GM19372 (cell line): ENCODE measurements at regions not wholly inside any gene's neighbourhood (a gene's known extent, or its start where the extent isn't known, plus 50 kb on each side); places are given as distances from the start of the nearest gene placed in this dataset.
"Not testable (repeated sequence)": the region's sequence is repeated elsewhere in the genome, so short reads cannot be mapped to it uniquely, and the experiment has no call there.

Experiments used
- ATAC-seq: cut with Tn5 transposase; IDR thresholded peaks from one replicate; pipeline ENCODE4 v1.9.1; 2021; ENCODE audit warnings: mild to moderate bottlenecking, low read depth, moderate library complexity; ENCODE audit not compliant: unreplicated experiment

GRCh38 chr12:131328861-131329845, 375.4 kb downstream of the ADGRD1 start:
- not testable (repeated sequence) for ATAC-seq

DNA sequence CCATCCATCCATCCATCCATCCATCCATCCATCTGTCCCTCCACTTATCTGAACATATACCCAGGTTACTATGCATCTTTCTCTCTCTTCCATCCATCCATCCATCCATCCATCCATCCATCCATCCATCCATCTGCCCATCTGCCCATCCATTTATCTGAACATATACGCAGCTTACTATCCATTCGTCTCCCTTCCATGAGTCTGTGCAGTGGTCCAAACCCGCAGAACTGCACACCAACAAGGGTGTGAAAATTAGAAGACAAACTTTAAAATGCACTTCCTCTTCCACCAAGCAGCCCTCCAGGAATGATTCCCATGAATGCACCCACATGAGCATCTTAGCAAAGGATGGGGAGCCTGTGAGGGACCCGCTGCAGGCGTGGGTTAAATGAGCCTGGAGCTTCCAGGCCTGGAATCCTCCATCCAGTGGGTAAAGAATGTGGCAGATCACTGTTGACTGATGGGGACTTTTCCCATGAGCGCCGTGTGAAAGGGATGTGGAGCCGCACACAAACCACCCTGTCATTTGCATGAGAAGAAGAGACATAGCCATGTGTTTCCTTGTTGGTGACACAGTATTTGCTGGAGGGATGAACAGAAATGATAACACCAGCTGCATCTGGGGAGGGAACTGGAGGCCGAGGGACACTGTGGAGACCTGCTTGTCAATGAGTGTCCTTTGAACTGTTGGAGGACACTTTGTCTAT, 376.6 kb downstream of the ADGRD1 start:
- no peak for ATAC-seq

GRCh38 chr12:131331148-131331750, 377.5 kb downstream of the ADGRD1 start:
- no peak for ATAC-seq

DNA sequence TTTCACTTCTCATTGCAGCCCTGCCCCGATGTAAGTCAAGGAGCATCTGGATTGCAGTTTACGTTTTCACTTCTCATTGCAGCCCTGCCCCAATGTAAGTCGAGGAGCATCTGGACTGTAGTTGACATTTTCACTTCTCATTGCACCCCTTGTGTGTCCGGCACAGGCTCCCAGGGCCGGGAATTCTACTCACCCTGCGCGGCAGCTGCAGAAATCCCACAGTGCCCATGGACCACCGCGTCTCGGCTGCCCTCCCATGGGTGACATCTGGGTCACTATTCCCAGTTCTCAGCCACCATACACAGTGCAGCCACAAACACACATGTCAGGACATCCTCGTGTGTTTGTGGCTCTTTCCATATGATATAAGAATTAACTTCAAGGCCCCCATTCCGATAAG, 378.5 kb downstream of the ADGRD1 start:
- ATAC-seq: no peak

DNA sequence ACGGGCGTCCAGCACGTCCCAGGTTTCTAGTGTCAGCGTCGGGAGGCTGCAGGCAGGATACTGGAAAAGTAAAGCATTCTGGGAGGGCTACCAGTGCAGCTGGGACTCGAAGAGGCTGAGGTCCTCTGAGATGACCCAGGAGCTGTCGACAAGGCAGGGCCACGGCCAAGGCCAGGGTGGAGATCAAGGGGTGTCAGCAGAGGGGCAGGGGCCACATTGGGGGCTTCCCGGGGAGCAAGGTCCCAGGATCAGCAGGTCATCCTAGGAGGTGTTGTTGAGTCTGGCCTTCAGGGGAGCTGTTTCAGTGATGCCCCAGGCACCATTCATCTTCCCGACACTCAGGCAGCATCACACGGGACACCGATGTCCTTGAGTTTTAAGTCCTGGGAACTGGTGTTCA, 377.8 kb upstream of the SFSWAP start:
- no peak for ATAC-seq

DNA sequence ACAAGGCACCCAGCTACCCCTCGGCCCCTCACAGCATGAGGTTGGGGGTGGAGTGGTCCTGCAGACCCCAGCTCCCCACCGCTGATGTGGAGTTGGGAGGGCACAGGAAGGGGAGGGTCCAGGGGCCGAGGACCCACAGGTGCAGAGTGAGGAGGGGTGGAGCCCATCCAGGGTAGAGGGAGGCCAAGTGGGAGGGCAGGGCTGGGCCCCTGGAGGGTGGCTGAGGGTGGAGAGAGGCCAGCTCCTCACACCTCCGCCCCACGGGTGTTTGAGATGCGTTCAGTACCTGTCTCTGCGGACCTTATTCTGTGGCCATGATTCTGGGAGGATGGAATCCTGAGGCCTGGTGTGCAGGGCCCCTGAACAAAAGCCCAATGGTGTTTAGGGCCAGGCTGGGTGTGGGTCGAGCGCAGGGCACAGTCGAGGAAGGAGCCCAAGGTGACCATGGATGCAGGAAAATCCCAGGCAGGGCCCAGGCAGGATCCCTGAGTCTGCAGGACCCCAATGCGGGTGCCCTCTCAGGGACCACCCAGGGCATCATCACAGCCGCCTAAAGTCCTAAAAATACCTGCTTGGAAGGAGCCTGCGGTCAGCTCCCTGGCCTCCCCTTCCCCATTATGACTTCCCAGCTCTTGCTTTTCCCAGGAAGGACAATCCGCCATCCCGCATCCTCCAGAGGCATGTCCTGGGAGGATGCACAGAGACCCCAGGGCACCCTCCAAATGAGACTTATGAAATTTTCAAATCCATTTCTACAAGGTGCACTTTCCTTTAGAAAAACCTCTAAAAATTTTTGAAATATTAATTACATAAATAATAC, 377.1 kb upstream of the SFSWAP start:
- no peak for ATAC-seq

DNA sequence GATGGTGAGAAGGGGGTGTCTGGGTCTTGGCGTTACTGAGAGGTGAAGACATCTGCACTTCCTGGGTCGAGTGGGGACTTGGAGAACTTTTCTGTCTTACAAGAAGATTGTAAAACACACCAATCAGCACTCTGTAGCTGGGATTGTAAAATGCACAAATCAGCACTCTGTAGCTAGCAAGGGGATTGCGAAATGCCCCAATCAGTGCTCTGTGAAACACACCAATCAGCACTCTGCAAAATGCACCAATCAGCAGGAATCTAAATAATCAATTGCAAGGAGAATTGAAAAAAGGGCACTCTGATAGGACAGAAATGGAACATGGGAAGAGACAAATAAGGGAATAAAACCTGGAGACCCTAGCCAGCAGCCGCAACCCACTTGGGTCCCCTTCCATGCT, 376.1 kb upstream of the SFSWAP start:
- ATAC-seq: no peak

DNA sequence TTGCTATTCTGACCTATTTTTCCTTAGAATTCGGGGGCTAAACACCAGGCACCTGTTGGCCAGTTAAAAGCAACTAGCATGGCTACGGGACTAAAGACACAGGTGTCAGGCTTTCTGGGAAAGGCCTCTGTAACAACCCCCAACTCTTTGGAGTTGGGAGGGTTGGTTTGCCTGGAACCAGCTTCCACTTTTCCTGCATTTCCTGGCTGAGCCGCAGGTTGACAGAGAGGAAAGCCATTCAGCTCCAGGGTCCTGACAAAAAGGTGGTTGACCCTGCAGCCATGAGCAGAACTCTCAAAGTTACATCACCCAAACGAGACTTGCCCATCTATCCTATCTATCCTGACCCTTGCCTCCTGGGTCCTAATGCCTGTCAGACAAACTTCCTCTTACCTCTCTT, 375.4 kb upstream of the SFSWAP start:
- no peak for ATAC-seq

DNA sequence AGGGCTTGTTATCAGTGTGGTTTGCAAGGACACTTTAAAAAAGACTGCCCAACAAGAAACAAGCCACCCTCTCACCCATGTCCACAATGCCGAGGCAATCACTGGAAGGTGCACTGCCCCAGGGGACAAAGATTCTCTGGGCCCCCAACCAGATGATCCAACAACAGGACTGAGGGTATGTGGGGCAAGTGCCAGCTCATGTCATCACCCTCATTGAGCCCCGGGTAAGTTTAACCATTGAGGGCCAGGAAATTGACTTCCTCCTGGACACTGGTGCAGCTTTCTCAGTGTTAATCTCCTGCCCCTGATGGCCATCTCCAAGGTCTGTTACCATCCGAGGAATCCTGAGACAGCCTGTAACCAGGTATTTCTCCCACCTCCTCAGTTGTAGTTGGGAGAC, 373.0 kb upstream of the SFSWAP start:
- ATAC-seq: not testable (repeated sequence)

GRCh38 chr12:131340616-131341210, 370.2 kb upstream of the SFSWAP start:
- no peak for ATAC-seq

DNA sequence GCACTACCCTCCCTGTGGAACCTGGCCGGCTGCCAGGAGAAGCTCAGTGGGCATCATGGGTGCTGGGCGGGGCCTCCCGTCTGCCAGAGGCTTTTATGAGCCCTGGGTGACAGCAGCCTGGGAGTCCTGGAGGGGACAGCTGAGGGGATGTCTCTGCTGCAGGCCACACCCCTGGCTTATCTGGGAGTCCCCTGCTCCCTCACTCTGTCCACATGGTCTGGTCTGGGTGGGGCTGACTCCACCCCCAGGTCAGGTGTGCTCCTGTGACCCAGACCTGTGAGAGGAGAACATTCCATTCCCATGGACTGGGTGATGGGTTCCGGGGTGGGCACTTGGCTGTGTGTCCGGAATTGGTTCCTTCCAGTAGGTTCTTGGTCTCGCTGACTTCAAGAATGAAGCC, 369.3 kb upstream of the SFSWAP start:
- ATAC-seq: not testable (repeated sequence)

DNA sequence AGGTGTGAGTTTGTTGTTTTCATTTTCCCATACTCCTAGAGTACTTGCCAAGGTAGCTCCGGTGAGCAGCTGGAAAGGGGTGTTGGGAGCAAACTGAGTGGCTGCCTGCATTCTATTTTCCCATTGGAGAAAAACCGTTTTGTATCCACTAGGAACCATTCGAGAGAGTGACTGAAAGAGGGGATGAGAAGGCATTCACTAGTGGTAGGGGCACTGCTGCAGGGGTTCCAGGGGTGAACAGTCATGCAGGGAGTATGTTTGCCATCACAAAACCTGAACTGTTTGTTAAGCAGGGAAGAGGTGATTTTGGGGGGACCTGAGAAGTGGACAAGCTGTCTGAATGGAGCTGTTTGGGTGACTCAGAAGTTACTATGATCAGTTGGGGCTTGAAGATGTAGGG, 367.5 kb upstream of the SFSWAP start:
- not testable (repeated sequence) for ATAC-seq

GRCh38 chr12:131344715-131345520, 366.0 kb upstream of the SFSWAP start:
- ATAC-seq: not testable (repeated sequence)

DNA sequence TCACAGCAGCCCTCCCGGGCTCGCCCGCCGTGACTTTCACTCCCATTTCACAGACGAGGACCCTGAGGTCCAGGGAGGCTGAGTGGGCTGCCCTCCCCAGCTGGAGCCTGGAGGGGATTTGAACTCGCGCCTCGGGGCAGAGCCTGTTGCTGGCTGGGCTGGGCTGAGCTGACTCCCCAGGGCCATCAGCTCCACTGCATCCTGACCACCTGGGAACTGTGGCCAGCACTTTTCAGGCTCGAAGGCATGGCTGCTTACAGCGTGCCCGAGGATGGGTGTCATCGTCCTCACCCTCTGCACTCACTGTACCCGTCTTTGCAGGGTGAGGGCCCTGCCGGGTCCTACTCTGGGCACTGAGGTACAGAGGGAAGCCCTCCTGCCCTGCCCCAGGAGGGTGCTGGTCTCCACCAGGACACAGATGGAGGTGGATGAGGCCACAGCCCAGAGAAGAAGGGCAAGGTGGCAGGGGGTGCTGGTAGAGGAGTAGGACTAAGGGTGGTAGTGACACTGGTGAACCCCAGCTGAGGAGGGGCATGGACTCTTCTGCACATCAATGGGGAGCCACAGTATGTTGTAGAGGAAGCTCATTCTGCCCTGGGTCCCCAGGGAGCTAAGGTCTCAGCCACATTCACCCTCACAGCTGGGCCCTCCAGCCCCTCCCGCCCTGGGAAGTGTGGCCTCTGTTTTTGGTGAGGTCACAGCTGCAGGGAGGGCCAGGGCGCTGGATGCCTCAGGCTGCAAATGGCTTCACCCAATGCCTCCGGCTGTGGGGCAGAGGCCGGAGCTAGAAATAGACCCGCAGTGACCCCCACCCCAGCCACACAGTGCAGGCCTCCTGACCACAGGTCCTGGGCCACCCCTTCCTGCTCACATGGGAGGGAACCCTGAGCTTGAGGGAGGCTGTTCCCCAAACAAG, 365.1 kb upstream of the SFSWAP start:
- ATAC-seq: no peak

DNA sequence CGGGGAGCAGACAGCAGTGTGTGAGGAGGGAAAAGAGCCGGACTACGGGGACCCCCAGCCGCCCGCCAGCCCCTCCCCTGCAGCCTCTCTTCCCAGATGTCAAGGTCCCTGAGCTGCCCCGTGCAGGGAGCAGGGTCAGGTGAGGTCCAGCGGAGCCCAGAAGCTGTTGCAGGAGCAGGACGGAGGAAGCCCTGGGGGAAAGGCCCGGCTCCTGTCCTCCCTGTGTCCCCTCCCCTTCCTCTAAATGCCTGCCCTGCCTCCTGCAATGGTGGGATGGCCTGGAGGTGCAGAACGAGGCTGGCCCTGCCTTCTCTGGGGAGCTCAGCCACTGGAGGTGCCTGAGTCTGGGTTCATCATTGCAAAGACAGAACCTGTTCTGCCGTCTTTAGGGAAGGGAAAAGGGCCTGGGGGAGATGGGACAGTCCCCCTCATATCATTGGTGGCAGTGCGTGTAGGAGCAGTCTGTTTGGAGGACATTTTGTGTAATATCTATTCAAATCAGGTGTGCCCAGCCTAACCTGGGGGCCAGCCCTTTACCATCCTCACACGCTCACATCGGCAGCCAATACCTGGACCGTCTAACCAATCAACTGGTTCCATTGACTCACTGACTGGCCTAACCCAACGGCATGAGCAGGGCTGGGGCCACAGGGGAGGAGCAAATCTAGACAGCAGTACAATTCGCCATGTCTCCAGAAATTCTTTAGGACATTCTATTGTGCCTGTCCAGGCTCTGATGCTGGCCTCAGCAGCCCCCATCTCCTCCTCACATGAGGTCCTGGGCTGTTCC, 364.1 kb upstream of the SFSWAP start:
- no peak for ATAC-seq

- ATAC-seq: no peak
These were observed 363.6 kb upstream of the SFSWAP start for GRCh38 chr12:131347345-131347714.

GRCh38 chr12:131347732-131348131, 363.2 kb upstream of the SFSWAP start:
- ATAC-seq: no peak
